OCI-LY7 (cell line): ENCODE measurements at regions not wholly inside any gene's neighbourhood (a gene's known extent, or its start where the extent isn't known, plus 50 kb on each side); places are given as distances from the start of the nearest gene placed in this dataset.
"Not testable (repeated sequence)": the region's sequence is repeated elsewhere in the genome, so short reads cannot be mapped to it uniquely, and the experiment has no call there.

Experiments used
- CTCF ChIP-seq: fragments of 200-600 bp; sonication (generic); conservative IDR thresholded peaks from 2 replicates; pipeline ENCODE4 v1.5.1; 2014; ENCODE audit warnings: mild to moderate bottlenecking, antibody characterized with exemption, low read length, moderate library complexity, mixed read lengths
- EZH2phosphoT487 ChIP-seq: fragments of 200-600 bp; sonication (generic); IDR thresholded peaks from 2 replicates; pipeline ENCODE4 v1.6.1; 2018; ENCODE audit warnings: low read depth, borderline replicate concordance, mild to moderate bottlenecking, mixed run types, antibody characterized with exemption, low read length, moderate library complexity, mixed read lengths

GRCh38 chr14:89506891-89507452 is 89.9 kb upstream of the FOXN3 start:
- TF ChIP-seq CTCF, EZH2phosphoT487: not testable (repeated sequence)
